ENCODE measurements at regions not wholly inside any gene's neighbourhood (a gene's known extent, or its start where the extent isn't known, plus 50 kb on each side); places are given as distances from the start of the nearest gene placed in this dataset.

DNA sequence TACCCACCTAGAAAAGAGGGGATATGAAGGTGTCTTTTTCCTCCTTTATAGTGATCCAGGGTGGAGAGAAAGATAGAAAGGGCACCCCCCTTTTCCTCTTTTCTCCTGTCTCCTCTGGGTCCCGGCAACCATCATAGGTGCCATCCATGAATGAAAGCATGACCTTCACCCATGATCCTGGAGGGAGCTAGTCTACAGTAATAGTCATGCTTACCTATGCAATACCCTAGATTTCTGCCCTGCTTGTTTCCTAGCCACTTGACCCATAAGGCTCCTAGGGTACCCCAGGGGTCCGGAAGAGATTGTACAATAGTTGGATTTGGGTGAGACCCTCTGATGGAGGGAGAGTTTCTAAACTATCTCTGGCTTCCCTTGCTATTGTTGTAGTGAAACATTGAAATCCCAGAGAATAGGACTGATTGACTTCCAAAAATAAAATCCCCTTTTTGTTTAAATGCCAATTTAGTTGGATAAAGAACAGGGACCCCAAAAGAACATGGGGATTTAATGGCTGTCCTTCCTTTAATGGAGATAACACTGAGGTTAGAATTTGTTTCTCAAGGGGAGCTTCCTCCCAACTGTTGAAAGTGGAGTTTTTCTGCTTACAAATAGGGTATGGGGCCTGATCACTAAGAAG, 366.8 kb upstream of the KHDRBS2 start:
- CTCF ChIA-PET (ENCODE audit: low intra/inter-chr PET ratio), result no interaction called here
- Histone ChIP-seq H3K36me3 (ENCODE audit: control insufficient read depth, insufficient read depth, low read length) (no peaks in the 10 kb centered on the region), H3K27ac (ENCODE audit: extremely low read depth, low read depth, low read length) (no peak overlapping the region), H3K9ac (ENCODE audit: insufficient read depth in 1 of 2, low read depth in 2 of 2, low read length in 2 of 2) (no peak overlapping the region), H3K4me2 (ENCODE audit: insufficient read depth, low read length) (no peak overlapping the region), H4K20me1 (replicated peaks; ENCODE audit: control insufficient read depth, insufficient read depth, low read length) (no peaks in the 10 kb centered on the region), H3K27me3 (ENCODE audit: control insufficient read depth in 2 of 2, insufficient read depth in 2 of 2, low read length in 2 of 2) (no peaks in the 10 kb centered on the region), H3K9me3 (replicated peaks; ENCODE audit: control insufficient read depth, insufficient read depth, low read depth, low read length) (no peaks in the 10 kb centered on the region), H3K79me2 (ENCODE audit: control insufficient read depth, insufficient read depth, low read length) (no peaks in the 10 kb centered on the region), H2AFZ (ENCODE audit: low read depth, low read length) (no peak overlapping the region), H3K4me1 (replicated peaks in 1 of 2; ENCODE audit: control insufficient read depth in 2 of 2, insufficient read depth in 2 of 2, low read length in 2 of 2) (no peaks in the 10 kb centered on the region), H3K4me3 (no peak overlapping the region), H3K9me1 (ENCODE audit: control insufficient read depth, insufficient read depth, low read length) (no peaks in the 10 kb centered on the region)
- intact Hi-C loops (cut with micrococcal nuclease) (no loop called here), in situ Hi-C loops (cut with MboI) (no loop called here)
- no TSS peak for BruUV-seq (replicated peaks)
- ATAC-seq, result no peak
- POLR2A ChIA-PET, result interaction anchor here (0.7 kb wide), 1 partner anchor 253 kb away, joined by 3 read pairs; no protein-coding TSS in a partner anchor
- 0% methylated on average over 1 of the region's 2 CpGs for WGBS (ENCODE audit: insufficient coverage, low coverage, missing lambda C conversion rate)
- no peak for FAIRE-seq
- peak in 3 of 4 experiments; percentile 5 to 24 (median 7) for DNase-seq (ENCODE audit: extremely low read depth in 1 of 4, low spot score in 3 of 4)
- TF ChIP-seq TFAM (CRISPR knock-in tag; conservative IDR thresholded peaks at IDR 0.05) (no peak), TAF7 (tag; IDR thresholded peaks at IDR 0.05) (no peak), NCOA1 (IDR thresholded peaks at IDR 0.05; ENCODE audit: low read depth) (no peak), ZBTB1 (CRISPR knock-in tag; IDR thresholded peaks at IDR 0.05; ENCODE audit: borderline replicate concordance, low read depth) (no peak), GABPA (tag; conservative IDR thresholded peaks at IDR 0.05; ENCODE audit: low read depth) (no peak), CBX1 (IDR thresholded peaks at IDR 0.05; ENCODE audit: low read depth) (peak; percentile 93; the same call in 1 of the 2 replicates), CBX3 (IDR thresholded peaks at IDR 0.05; ENCODE audit: borderline replicate concordance in 1 of 2, low read length in 2 of 2) (peak; percentile 86 to 95; a peak in 2 of 3 replicates), YY1 (IDR thresholded peaks at IDR 0.05; ENCODE audit: borderline replicate concordance in 1 of 3, control insufficient read depth in 1 of 3, extremely low read depth in 1 of 3, insufficient read depth in 3 of 3, insufficient read length in 1 of 3, insufficient replicate concordance in 2 of 3, low read depth in 1 of 3, low read length in 2 of 3) (no peak), CBX5 (IDR thresholded peaks at IDR 0.05; ENCODE audit: borderline replicate concordance, low read depth) (peak; percentile 96), TRIM28 (IDR thresholded peaks at IDR 0.05) (peak; percentile 87)
- TF ChIP-seq, protein P1, sequence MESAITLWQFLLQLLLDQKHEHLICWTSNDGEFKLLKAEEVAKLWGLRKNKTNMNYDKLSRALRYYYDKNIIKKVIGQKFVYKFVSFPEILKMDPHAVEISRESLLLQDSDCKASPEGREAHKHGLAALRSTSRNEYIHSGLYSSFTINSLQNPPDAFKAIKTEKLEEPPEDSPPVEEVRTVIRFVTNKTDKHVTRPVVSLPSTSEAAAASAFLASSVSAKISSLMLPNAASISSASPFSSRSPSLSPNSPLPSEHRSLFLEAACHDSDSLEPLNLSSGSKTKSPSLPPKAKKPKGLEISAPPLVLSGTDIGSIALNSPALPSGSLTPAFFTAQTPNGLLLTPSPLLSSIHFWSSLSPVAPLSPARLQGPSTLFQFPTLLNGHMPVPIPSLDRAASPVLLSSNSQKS (CRISPR knock-in tag; IDR thresholded peaks at IDR 0.05), result no peak
- TF ChIP-seq, protein P2, sequence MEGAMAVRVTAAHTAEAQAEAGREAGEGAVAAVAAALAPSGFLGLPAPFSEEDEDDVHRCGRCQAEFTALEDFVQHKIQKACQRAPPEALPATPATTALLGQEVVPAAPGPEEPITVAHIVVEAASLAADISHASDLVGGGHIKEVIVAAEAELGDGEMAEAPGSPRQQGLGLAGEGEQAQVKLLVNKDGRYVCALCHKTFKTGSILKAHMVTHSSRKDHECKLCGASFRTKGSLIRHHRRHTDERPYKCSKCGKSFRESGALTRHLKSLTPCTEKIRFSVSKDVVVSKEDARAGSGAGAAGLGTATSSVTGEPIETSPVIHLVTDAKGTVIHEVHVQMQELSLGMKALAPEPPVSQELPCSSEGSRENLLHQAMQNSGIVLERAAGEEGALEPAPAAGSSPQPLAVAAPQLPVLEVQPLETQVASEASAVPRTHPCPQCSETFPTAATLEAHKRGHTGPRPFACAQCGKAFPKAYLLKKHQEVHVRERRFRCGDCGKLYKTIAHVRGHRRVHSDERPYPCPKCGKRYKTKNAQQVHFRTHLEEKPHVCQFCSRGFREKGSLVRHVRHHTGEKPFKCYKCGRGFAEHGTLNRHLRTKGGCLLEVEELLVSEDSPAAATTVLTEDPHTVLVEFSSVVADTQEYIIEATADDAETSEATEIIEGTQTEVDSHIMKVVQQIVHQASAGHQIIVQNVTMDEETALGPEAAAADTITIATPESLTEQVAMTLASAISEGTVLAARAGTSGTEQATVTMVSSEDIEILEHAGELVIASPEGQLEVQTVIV (CRISPR knock-in tag; IDR thresholded peaks at IDR 0.05; ENCODE audit: borderline replicate concordance), result no peak
- TF ChIP-seq, protein P3, sequence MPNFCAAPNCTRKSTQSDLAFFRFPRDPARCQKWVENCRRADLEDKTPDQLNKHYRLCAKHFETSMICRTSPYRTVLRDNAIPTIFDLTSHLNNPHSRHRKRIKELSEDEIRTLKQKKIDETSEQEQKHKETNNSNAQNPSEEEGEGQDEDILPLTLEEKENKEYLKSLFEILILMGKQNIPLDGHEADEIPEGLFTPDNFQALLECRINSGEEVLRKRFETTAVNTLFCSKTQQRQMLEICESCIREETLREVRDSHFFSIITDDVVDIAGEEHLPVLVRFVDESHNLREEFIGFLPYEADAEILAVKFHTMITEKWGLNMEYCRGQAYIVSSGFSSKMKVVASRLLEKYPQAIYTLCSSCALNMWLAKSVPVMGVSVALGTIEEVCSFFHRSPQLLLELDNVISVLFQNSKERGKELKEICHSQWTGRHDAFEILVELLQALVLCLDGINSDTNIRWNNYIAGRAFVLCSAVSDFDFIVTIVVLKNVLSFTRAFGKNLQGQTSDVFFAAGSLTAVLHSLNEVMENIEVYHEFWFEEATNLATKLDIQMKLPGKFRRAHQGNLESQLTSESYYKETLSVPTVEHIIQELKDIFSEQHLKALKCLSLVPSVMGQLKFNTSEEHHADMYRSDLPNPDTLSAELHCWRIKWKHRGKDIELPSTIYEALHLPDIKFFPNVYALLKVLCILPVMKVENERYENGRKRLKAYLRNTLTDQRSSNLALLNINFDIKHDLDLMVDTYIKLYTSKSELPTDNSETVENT (CRISPR knock-in tag; IDR thresholded peaks at IDR 0.05), result no peak
- TF ChIP-seq, protein P4, sequence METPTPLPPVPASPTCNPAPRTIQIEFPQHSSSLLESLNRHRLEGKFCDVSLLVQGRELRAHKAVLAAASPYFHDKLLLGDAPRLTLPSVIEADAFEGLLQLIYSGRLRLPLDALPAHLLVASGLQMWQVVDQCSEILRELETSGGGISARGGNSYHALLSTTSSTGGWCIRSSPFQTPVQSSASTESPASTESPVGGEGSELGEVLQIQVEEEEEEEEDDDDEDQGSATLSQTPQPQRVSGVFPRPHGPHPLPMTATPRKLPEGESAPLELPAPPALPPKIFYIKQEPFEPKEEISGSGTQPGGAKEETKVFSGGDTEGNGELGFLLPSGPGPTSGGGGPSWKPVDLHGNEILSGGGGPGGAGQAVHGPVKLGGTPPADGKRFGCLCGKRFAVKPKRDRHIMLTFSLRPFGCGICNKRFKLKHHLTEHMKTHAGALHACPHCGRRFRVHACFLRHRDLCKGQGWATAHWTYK (CRISPR knock-in tag; IDR thresholded peaks at IDR 0.05), result no peak

All from K562 (cell line).